ENCODE measurements at regions not wholly inside any gene's neighbourhood (a gene's known extent, or its start where the extent isn't known, plus 50 kb on each side); places are given as distances from the start of the nearest gene placed in this dataset.
A peak's percentile ranks its signal among the peaks of the same experiment; 100 is the strongest.

GRCh38 chr5:15008921-15009320 lies 137.3 kb upstream of the ANKH start:
- peak overlapping the region in 2 of 5 donors; percentile 2 to 48 for H3K27ac ChIP-seq
- intact Hi-C loops (cut with DNase I), result loop anchor here in 1 of 2 donors (10.0 kb wide), 1 partner anchor 134 kb away; the partner anchor contains the start of gene ANKH
- no peak for DNase-seq
- H3K4me1 ChIP-seq (replicated peaks in 1 of 2), result peaks cover 11% of the 10 kb centered on the region in 2 donors
- no peaks in the 10 kb centered on the region for H3K9me3 ChIP-seq (replicated peaks in 1 of 3)
- H3K4me3 ChIP-seq, result no peak overlapping the region
- TF ChIP-seq POLR2A (IDR thresholded peaks at IDR 0.05), result no peak
- TF ChIP-seq CTCF (IDR thresholded peaks at IDR 0.05), result no peak
- H3K27me3 ChIP-seq, result no peaks in the 10 kb centered on the region
- WGBS, 4 donors, result 68 to 77% (median 74%) methylated on average over 5 of the region's 5 CpGs
- no peaks in the 10 kb centered on the region for H3K36me3 ChIP-seq (replicated peaks in 1 of 2)

GRCh38 chr5:15008476-15008875 lies 136.9 kb upstream of the ANKH start:
- H3K36me3 ChIP-seq (replicated peaks in 1 of 2), result no peaks in the 10 kb centered on the region
- no peak for TF ChIP-seq CTCF (IDR thresholded peaks at IDR 0.05)
- no peak for TF ChIP-seq POLR2A (IDR thresholded peaks at IDR 0.05)
- intact Hi-C loops (cut with DNase I), result loop anchor here in 1 of 2 donors (10.0 kb wide), 1 partner anchor 134 kb away; the partner anchor contains the start of gene ANKH
- H3K4me1 ChIP-seq (replicated peaks in 1 of 2), result peaks cover 11% of the 10 kb centered on the region in 2 donors
- WGBS, 4 donors, result 24 to 53% (median 46%) methylated on average over 8 of the region's 8 CpGs
- DNase-seq, result peak; percentile 49 to 93 (median 91)
- H3K9me3 ChIP-seq (replicated peaks in 1 of 3), result no peaks in the 10 kb centered on the region
- no peaks in the 10 kb centered on the region for H3K27me3 ChIP-seq
- H3K4me3 ChIP-seq, result no peak overlapping the region
- peak overlapping the region in 2 of 5 donors; percentile 11 to 48 for H3K27ac ChIP-seq

- peaks cover 11% of the 10 kb centered on the region in 2 donors for H3K4me1 ChIP-seq (replicated peaks in 1 of 2)
- no peaks in the 10 kb centered on the region for H3K36me3 ChIP-seq (replicated peaks in 1 of 2)
- TF ChIP-seq CTCF (IDR thresholded peaks at IDR 0.05), result no peak
- intact Hi-C loops (cut with DNase I), result loop anchor here in 1 of 2 donors (2.0 to 10.0 kb wide), 2 partner anchors 133 to 281 kb away; partner anchors contain the start of gene ANKH
- H3K27me3 ChIP-seq, result no peaks in the 10 kb centered on the region
- H3K27ac ChIP-seq, result no peak overlapping the region
- no peak for DNase-seq
- no peaks in the 10 kb centered on the region for H3K9me3 ChIP-seq (replicated peaks in 1 of 3)
- WGBS, 4 donors, result 79 to 91% (median 83%) methylated on average over 4 of the region's 4 CpGs
- H3K4me3 ChIP-seq, result no peak overlapping the region
Observed at GRCh38 chr5:15007646-15008045, 136.1 kb upstream of the ANKH start.

- H3K36me3 ChIP-seq (replicated peaks in 1 of 2), result no peaks in the 10 kb centered on the region
- peaks cover 5 to 9% of the 10 kb centered on the region in 2 donors for H3K4me1 ChIP-seq (replicated peaks in 1 of 2)
- no peaks in the 10 kb centered on the region for H3K27me3 ChIP-seq
- no peak overlapping the region for H3K27ac ChIP-seq
- intact Hi-C loops (cut with DNase I), result loop anchor here in 1 of 2 donors (10.0 kb wide), 1 partner anchor 130 kb away; the partner anchor contains the start of gene ANKH
- no peaks in the 10 kb centered on the region for H3K9me3 ChIP-seq (replicated peaks in 1 of 3)
- no peak for DNase-seq
- TF ChIP-seq POLR2A (IDR thresholded peaks at IDR 0.05) (no peak), CTCF (IDR thresholded peaks at IDR 0.05) (no peak)
- no peak overlapping the region for H3K4me3 ChIP-seq
Observed at GRCh38 chr5:15004506-15004905, 132.9 kb upstream of the ANKH start.
